ENCODE measurements at regions not wholly inside any gene's neighbourhood (a gene's known extent, or its start where the extent isn't known, plus 50 kb on each side); places are given as distances from the start of the nearest gene placed in this dataset.

GRCh38 chr5:101271945-101272344 is 368.9 kb upstream of the ST8SIA4 start:
- no peaks in the 10 kb centered on the region for H3K4me1 ChIP-seq (replicated peaks in 1 of 2)
- DNase-seq, result no peak
- H3K27me3 ChIP-seq, result no peaks in the 10 kb centered on the region
- no peaks in the 10 kb centered on the region for H3K36me3 ChIP-seq (replicated peaks in 1 of 2)
- intact Hi-C loops (cut with DNase I), result no loop called here
- 65 to 75% (median 68%) methylated on average over 2 of the region's 2 CpGs for WGBS, 4 donors
- TF ChIP-seq POLR2A (IDR thresholded peaks at IDR 0.05), result no peak
- no peaks in the 10 kb centered on the region for H3K9me3 ChIP-seq (replicated peaks in 1 of 3)
- no peak overlapping the region for H3K4me3 ChIP-seq
- no peak overlapping the region for H3K27ac ChIP-seq

- H3K4me3 ChIP-seq, result no peak overlapping the region
- no peaks in the 10 kb centered on the region for H3K9me3 ChIP-seq (replicated peaks in 1 of 3)
- no peaks in the 10 kb centered on the region for H3K36me3 ChIP-seq (replicated peaks in 1 of 2)
- TF ChIP-seq CTCF (IDR thresholded peaks at IDR 0.05) (no peak), POLR2A (IDR thresholded peaks at IDR 0.05) (no peak)
- intact Hi-C loops (cut with DNase I), result no loop called here
- no peaks in the 10 kb centered on the region for H3K27me3 ChIP-seq
- H3K27ac ChIP-seq, result no peak overlapping the region
- 46 to 73% (median 67%) methylated on average over 2 of the region's 2 CpGs for WGBS, 4 donors
- no peak for DNase-seq
- no peaks in the 10 kb centered on the region for H3K4me1 ChIP-seq (replicated peaks in 1 of 2)
These were observed 368.3 kb upstream of the ST8SIA4 start for GRCh38 chr5:101271416-101271815.

GRCh38 chr5:101260857-101261256 is 357.8 kb upstream of the ST8SIA4 start:
- Histone ChIP-seq H3K27ac (no peak overlapping the region), H3K36me3 (replicated peaks in 1 of 2) (no peaks in the 10 kb centered on the region), H3K27me3 (no peaks in the 10 kb centered on the region), H3K9me3 (replicated peaks in 1 of 3) (no peaks in the 10 kb centered on the region), H3K4me3 (no peak overlapping the region), H3K4me1 (replicated peaks in 1 of 2) (no peaks in the 10 kb centered on the region)
- intact Hi-C loops (cut with DNase I), result no loop called here
- DNase-seq, result no peak
- 73 to 83% (median 79%) methylated on average over 9 of the region's 9 CpGs for WGBS, 4 donors
- no peak for TF ChIP-seq CTCF (IDR thresholded peaks at IDR 0.05)

- intact Hi-C loops (cut with DNase I), result no loop called here
- DNase-seq, result no peak
These were observed 350.0 kb upstream of the ST8SIA4 start for GRCh38 chr5:101253096-101253495.

More at GRCh38 chr5:101253096-101253495, 350.0 kb upstream of the ST8SIA4 start:
- H3K27me3 ChIP-seq, result no peaks in the 10 kb centered on the region
- H3K27ac ChIP-seq, result no peak overlapping the region
- TF ChIP-seq POLR2A (IDR thresholded peaks at IDR 0.05) (no peak), CTCF (IDR thresholded peaks at IDR 0.05) (no peak)
- H3K4me1 ChIP-seq (replicated peaks in 1 of 2), result no peaks in the 10 kb centered on the region
- no peaks in the 10 kb centered on the region for H3K36me3 ChIP-seq (replicated peaks in 1 of 2)
- WGBS, 4 donors, result 76 to 86% (median 82%) methylated on average over 4 of the region's 4 CpGs
- H3K4me3 ChIP-seq, result no peak overlapping the region
- no peaks in the 10 kb centered on the region for H3K9me3 ChIP-seq (replicated peaks in 1 of 3)

Measured in adrenal gland (tissue), 9 donors.